OCI-LY3 (cell line): ENCODE measurements at regions not wholly inside any gene's neighbourhood (a gene's known extent, or its start where the extent isn't known, plus 50 kb on each side); places are given as distances from the start of the nearest gene placed in this dataset.

ENCODE experiments used
- H2AFZ ChIP-seq: fragments of 200-600, 300-600 bp; shearing (Covaris generic); 2 replicates; pipeline ENCODE4 v1.6.0; 2014; ENCODE audit warnings: antibody characterized with exemption, low read depth, low read length
- H3K27ac ChIP-seq: fragments of 200-600, 300-600 bp; sonication (generic); 2 replicates; pipeline ENCODE4 v1.5.1; 2014; ENCODE audit warnings: mild to moderate bottlenecking, low read length, moderate library complexity, mixed read lengths
- H3K27me3 ChIP-seq: fragments of 200-600, 300-600 bp; sonication (generic); 2 replicates; pipeline ENCODE4 v1.6.1; 2014; ENCODE audit warnings: low read depth, low read length, mixed read lengths
- H3K36me3 ChIP-seq: fragments of 200-600, 300-600 bp; sonication (generic); replicated peaks from 2 replicates; pipeline ENCODE3; 2014; ENCODE audit warnings: low read depth, low read length, mixed read lengths
- H3K4me1 ChIP-seq: fragments of 300-600, 200-600 bp; sonication (generic); 2 replicates; pipeline ENCODE4 v1.6.1; 2014; ENCODE audit warnings: low read length, mixed read lengths
- H3K4me2 ChIP-seq: fragments of 200-600, 300-600 bp; sonication (generic); 2 replicates; pipeline ENCODE4 v1.6.1; 2014; ENCODE audit warnings: low read length, mixed read lengths
- H3K4me3 ChIP-seq: fragments of 300-600, 200-600 bp; sonication (generic); 2 replicates; pipeline ENCODE4 v1.5.1; 2014; ENCODE audit warnings: antibody characterized with exemption, mild to moderate bottlenecking, low read length, moderate library complexity
- H3K79me2 ChIP-seq: fragments of 300-600, 200-600 bp; shearing (Covaris generic); 2 replicates; pipeline ENCODE4 v1.6.1; 2014; ENCODE audit warnings: mild to moderate bottlenecking, low read length, mixed read lengths
- H3K9ac ChIP-seq: fragments of 300-600, 200-600 bp; shearing (Covaris generic); 2 replicates; pipeline ENCODE4 v1.6.0; 2014; ENCODE audit warnings: mild to moderate bottlenecking, low read length, moderate library complexity
- H3K9me3 ChIP-seq: fragments of 200-600, 300-600 bp; shearing (Covaris generic); 2 replicates; pipeline ENCODE4 v1.6.1; 2014; ENCODE audit warnings: low read length, mixed read lengths; ENCODE audit not compliant: insufficient read depth
- H4K20me1 ChIP-seq: fragments of 200-600, 300-600 bp; sonication (generic); 2 replicates; pipeline ENCODE4 v1.6.1; 2016; ENCODE audit warnings: low read length, mixed read lengths; ENCODE audit not compliant: insufficient read depth
- CTCF ChIP-seq: fragments of 200-600, 300-600 bp; sonication (generic); IDR thresholded peaks from 2 replicates; pipeline ENCODE4 v1.5.1; 2014; ENCODE audit warnings: antibody characterized with exemption, low read length, low read depth
- EZH2phosphoT487 ChIP-seq: fragments of 200-600 bp; shearing (Covaris generic); IDR thresholded peaks from 2 replicates; pipeline ENCODE4 v1.6.1; 2018; ENCODE audit warnings: antibody characterized with exemption, mixed run types, low read depth

- Histone ChIP-seq H4K20me1 (no peaks in the 10 kb centered on the region), H3K79me2 (no peaks in the 10 kb centered on the region), H3K27ac (no peak overlapping the region), H2AFZ (no peak overlapping the region), H3K9me3 (no peaks in the 10 kb centered on the region), H3K4me3 (no peak overlapping the region), H3K36me3 (no peaks in the 10 kb centered on the region), H3K27me3 (no peaks in the 10 kb centered on the region), H3K4me1 (no peaks in the 10 kb centered on the region), H3K9ac (no peak overlapping the region), H3K4me2 (no peak overlapping the region)
- TF ChIP-seq EZH2phosphoT487 = no peak
- no peak for TF ChIP-seq CTCF
Observed at GRCh38 chr3:6608843-6609242, 252.1 kb upstream of the GRM7 start.

- TF ChIP-seq EZH2phosphoT487 = no peak
- TF ChIP-seq CTCF = no peak
- Histone ChIP-seq H3K4me1 (no peaks in the 10 kb centered on the region), H3K27me3 (no peaks in the 10 kb centered on the region), H3K9ac (no peak overlapping the region), H3K27ac (no peak overlapping the region), H3K36me3 (no peaks in the 10 kb centered on the region), H2AFZ (no peak overlapping the region; the same call in 1 of the 2 replicates), H3K4me3 (no peak overlapping the region), H3K4me2 (no peak overlapping the region), H4K20me1 (no peaks in the 10 kb centered on the region), H3K79me2 (no peaks in the 10 kb centered on the region), H3K9me3 (no peaks in the 10 kb centered on the region)
Observed at GRCh38 chr3:6612034-6612616, 248.8 kb upstream of the GRM7 start.

GRCh38 chr3:6622260-6622659, 238.7 kb upstream of the GRM7 start:
- Histone ChIP-seq H3K4me1 (no peaks in the 10 kb centered on the region), H3K79me2 (no peaks in the 10 kb centered on the region), H3K4me2 (no peak overlapping the region), H3K36me3 (no peaks in the 10 kb centered on the region), H3K27me3 (no peaks in the 10 kb centered on the region), H3K4me3 (no peak overlapping the region), H3K27ac (no peak overlapping the region), H2AFZ (no peak overlapping the region), H3K9ac (no peak overlapping the region), H3K9me3 (no peaks in the 10 kb centered on the region), H4K20me1 (no peaks in the 10 kb centered on the region)
- no peak for TF ChIP-seq CTCF
- no peak for TF ChIP-seq EZH2phosphoT487

GRCh38 chr3:6622712-6623111, 238.2 kb upstream of the GRM7 start:
- Histone ChIP-seq H2AFZ (no peak overlapping the region), H3K4me3 (no peak overlapping the region), H3K27me3 (no peaks in the 10 kb centered on the region), H4K20me1 (no peaks in the 10 kb centered on the region), H3K4me2 (no peak overlapping the region), H3K9me3 (no peaks in the 10 kb centered on the region), H3K4me1 (no peaks in the 10 kb centered on the region), H3K79me2 (no peaks in the 10 kb centered on the region), H3K9ac (no peak overlapping the region), H3K27ac (no peak overlapping the region), H3K36me3 (no peaks in the 10 kb centered on the region)
- no peak for TF ChIP-seq CTCF
- TF ChIP-seq EZH2phosphoT487 = no peak
